SH-SY5Y (cell line): ENCODE measurements at regions not wholly inside any gene's neighbourhood (a gene's known extent, or its start where the extent isn't known, plus 50 kb on each side); places are given as distances from the start of the nearest gene placed in this dataset.

Experiments used
- GATA2 ChIP-seq: IDR thresholded peaks from 2 replicates; pipeline ENCODE4 v1.6.1; 2011; ENCODE audit warnings: mild to moderate bottlenecking, low read depth, low read length
- GATA3 ChIP-seq: IDR thresholded peaks from 2 replicates; pipeline ENCODE4 v1.6.1; 2011; ENCODE audit warnings: low read depth, mild to moderate bottlenecking, low read length, moderate library complexity

DNA sequence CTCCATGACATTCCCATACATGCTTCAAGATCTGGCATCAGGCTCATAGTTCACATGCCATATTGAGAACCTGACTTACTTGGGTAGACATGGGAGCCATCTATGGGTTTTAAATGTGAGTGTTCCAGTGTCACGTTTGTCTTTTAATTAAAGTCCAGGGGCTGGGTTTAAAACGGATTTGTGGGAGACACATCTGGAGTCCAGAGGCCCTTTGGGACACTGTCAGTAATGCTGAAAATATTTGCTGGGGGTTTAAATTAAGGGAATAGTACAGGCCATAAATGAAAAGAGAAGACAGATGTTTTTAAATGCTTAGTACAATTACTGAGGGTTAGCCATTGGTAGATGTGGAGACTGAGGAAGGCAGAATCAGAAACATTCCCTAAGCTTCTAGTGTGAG, 478.0 kb downstream of the PID1 start:
- no peak for TF ChIP-seq GATA3
- no peak for TF ChIP-seq GATA2
